GM20000 (cell line): ENCODE measurements at regions not wholly inside any gene's neighbourhood (a gene's known extent, or its start where the extent isn't known, plus 50 kb on each side); places are given as distances from the start of the nearest gene placed in this dataset.
"Not testable (repeated sequence)": the region's sequence is repeated elsewhere in the genome, so short reads cannot be mapped to it uniquely, and the experiment has no call there.

Experiments
- DNase-seq: peaks from one replicate; pipeline ENCODE4 v3.0.0; 2012; ENCODE audit warnings: low spot score
- CTCF ChIP-seq: IDR thresholded peaks from 2 replicates; pipeline ENCODE4 v1.5.1; 2012; ENCODE audit warnings: mild to moderate bottlenecking, control low read depth; ENCODE audit errors: extremely low read depth, missing control alignments

DNA sequence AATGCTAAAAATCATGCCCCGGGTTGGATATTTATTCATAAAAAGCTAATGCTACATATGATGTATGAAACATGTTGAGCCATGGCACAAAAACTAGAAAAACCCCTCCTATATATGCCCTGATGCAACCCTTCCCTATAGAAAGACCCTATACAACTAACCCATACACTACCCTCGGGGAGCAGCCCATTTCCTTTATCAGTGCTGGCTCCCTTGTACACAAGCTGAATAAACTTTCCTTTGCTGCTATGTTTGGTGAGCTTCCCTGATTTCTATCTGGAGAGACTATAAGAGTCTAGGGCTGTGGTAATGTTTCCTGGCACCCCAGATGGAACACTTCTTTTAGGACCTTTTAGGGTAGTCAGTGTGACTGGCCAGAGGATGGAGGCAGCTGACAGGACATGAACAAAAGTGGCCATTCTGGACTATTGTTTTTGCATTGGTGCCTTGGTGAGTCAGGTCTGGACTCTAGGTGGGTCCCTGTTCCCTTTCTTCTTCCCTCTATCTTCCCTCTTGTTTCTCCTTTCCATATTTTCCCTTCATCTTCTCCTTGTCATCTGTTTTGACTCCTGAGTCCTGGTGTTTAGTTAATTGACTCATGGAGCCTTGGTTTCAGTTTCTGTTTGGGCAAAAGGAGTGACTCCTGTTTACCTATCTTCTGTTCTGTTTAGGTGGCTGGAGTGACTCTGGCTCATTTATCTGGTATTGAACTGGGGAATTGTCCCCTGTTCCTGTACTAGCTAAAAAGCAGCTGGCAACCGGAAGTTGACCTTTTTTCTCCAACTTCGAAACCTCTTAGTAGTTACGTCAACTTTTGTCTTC is 1321.8 kb upstream of the PCDH9 start:
- DNase-seq: no peak

GRCh38 chr13:68550330-68550729 is 1320.2 kb upstream of the PCDH9 start:
- no peak for DNase-seq
- TF ChIP-seq CTCF: no peak

More for the DNA sequence above, 1321.8 kb upstream of the PCDH9 start:
- TF ChIP-seq CTCF: no peak

GRCh38 chr13:68540244-68540643 is 1310.1 kb upstream of the PCDH9 start:
- no peak for TF ChIP-seq CTCF
- no peak for DNase-seq

- DNase-seq: no peak
- TF ChIP-seq CTCF: no peak
Measured at GRCh38 chr13:68535329-68535728, 1305.2 kb upstream of the PCDH9 start.

- DNase-seq: not testable (repeated sequence)
Measured at GRCh38 chr13:68527167-68527566, 1297.0 kb upstream of the PCDH9 start.

DNA sequence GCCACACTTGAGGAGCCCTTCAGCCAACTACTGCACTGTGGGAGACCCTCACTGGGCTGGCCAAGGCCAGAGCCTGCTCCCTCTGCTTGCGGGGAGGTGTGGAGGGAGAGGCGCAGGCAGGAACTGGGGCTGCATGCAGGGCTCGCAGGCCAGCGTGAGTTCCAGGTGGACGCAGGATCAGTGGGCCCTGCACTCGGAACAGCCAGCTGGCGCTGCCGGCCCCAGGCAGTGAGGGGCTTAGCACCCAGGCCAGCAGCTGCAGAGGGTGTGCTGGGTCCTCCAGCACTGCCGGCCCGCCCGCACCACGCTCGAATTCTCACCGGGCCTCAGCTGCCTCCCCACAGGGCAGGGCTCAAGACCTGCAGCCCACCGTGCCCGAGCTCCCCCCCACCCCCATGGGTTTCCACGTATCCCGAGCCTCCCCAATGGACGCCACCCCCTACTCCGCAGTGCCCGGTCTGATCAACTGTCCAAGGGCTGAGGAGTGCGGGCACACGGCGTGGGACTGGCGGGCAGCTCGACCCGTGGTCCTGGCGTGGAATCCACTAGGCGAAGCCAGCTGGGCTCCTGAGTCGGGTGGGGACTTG is 1293.8 kb upstream of the PCDH9 start:
- TF ChIP-seq CTCF: no peak
- no peak for DNase-seq

- TF ChIP-seq CTCF: no peak
- DNase-seq: no peak
Measured at GRCh38 chr13:68522184-68522583, 1292.0 kb upstream of the PCDH9 start.
